H1 (cell line): ENCODE measurements at regions not wholly inside any gene's neighbourhood (a gene's known extent, or its start where the extent isn't known, plus 50 kb on each side); places are given as distances from the start of the nearest gene placed in this dataset.

Experiments used
- ASH2L ChIP-seq: fragments of 200-600, 300-600 bp; sonication (generic); IDR thresholded peaks from one replicate; pipeline ENCODE4 v1.7.1; 2017; ENCODE audit warnings: low read length
- CHD7 ChIP-seq: fragments of 300-600 bp; sonication (generic); IDR thresholded peaks from 2 replicates; pipeline ENCODE4 v1.7.1; 2012; ENCODE audit warnings: low read length, moderate library complexity, mild to moderate bottlenecking, inconsistent platforms; ENCODE audit not compliant: insufficient replicate concordance
- MAX ChIP-seq: IDR thresholded peaks from 2 replicates; pipeline ENCODE4 v1.6.1; 2012; ENCODE audit warnings: inconsistent platforms
- RBBP5 ChIP-seq: IDR thresholded peaks from 2 replicates; pipeline ENCODE4 v1.7.1; 2012; ENCODE audit warnings: low read depth, mild to moderate bottlenecking, inconsistent platforms, low read length, moderate library complexity, borderline replicate concordance
- SIN3A ChIP-seq, 2 experiments: IDR thresholded peaks in 1 of 2; conservative IDR thresholded peaks in 1 of 2; 2 replicates each; pipeline ENCODE4 v1.6.1; 2011 to 2012; ENCODE audit warnings: low read length in 2 of 2, improper control_type of control experiment in 1 of 2, low read depth in 1 of 2, mild to moderate bottlenecking in 1 of 2
- TAF1 ChIP-seq: IDR thresholded peaks from 2 replicates; pipeline ENCODE4 v1.6.1; 2011; ENCODE audit warnings: mild to moderate bottlenecking, low read depth, low read length

GRCh38 chr2:12227941-12228608, 481.6 kb downstream of the LPIN1 start (continued):
- TF ChIP-seq CHD7: no peak
- TF ChIP-seq ASH2L: no peak
- TF ChIP-seq SIN3A (conservative IDR thresholded peaks at IDR 0.05 in 1 of 2, IDR thresholded peaks at IDR 0.05 in 1 of 2; ENCODE audit: low read depth in 1 of 2, low read length in 2 of 2): no peak
- TF ChIP-seq RBBP5: no peak
- no peak for TF ChIP-seq TAF1
- no peak for TF ChIP-seq MAX
